Stomach (tissue), 4 donors: ENCODE measurements at regions not wholly inside any gene's neighbourhood (a gene's known extent, or its start where the extent isn't known, plus 50 kb on each side); places are given as distances from the start of the nearest gene placed in this dataset.

Experiments
- EP300 ChIP-seq: sonication (generic); formaldehyde crosslinking; IDR thresholded peaks from one replicate; pipeline ENCODE4 v1.6.1; 2017; ENCODE audit warnings: antibody characterized with exemption
- POLR2A ChIP-seq, 4 donors: fragments of 450-650 bp; IDR thresholded peaks; one replicate each; pipeline ENCODE4 v1.6.1; 2016; ENCODE audit warnings: antibody characterized with exemption in 4 of 4, control low read depth in 2 of 4, mild to moderate bottlenecking in 1 of 4, moderate library complexity in 1 of 4

DNA sequence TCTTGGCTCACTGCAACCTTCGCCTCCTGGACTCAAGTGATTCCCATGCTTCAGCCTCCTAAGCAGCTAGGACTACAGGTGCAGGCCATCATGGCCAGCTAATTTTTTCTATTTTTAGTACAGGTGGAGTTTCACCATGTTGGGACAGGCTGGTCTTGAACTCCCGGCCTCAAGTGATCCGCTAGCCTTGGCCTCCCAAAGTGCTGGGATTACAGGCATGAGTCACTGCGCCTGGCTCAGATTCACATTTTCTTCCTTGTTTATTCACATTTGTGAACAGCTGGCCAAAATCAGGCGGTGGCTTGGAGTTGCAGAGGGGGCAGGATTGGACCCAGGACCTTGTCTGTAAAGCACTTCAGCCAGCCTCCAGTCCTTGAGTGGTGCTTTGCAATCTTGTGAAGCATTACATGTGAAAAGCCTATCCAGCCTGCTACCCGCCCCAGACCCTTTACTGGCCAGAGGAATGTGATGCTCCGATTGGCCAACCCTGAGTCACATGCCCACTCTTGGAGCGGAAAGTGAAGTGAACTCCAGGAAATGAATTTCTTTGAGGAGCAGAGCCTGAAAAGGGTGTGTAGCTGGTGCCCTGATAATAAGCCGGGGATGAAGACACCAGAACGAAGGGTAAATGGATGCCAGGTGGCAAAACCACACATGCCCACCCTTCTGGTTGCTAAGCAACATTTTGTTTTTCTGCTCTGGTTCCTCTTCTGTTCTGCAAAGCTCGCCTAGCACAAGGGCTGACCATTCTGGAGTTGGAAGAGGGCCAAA lies 62.6 kb upstream of the PTPRJ start:
- no peak for TF ChIP-seq EP300
- no peak for TF ChIP-seq POLR2A (IDR thresholded peaks at IDR 0.05)
